ENCODE measurements at regions not wholly inside any gene's neighbourhood (a gene's known extent, or its start where the extent isn't known, plus 50 kb on each side); places are given as distances from the start of the nearest gene placed in this dataset.

DNA sequence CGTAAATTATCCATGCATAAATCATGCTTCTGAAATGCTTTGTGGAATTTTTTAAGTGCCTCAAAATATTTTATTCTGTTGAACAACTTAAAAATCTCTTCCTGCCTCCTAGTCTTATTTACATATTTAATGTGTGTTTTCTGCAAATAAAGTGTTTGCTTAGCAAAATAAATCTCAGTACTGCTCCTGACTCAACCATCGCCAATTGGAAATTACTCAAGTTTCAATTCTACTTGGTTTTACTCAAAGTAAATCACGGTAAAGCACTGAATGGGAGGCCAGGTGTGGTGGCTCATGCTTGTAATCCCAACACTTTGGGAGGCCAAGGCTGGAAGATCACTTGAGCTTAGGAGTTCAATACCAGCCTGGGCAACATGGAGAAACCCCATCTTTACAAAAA, 152.2 kb upstream of the NR5A2 start:
- no peak for TF ChIP-seq POLR2AphosphoS5 (IDR thresholded peaks at IDR 0.05; ENCODE audit: low read depth, low read length)
- TF ChIP-seq, protein P1, sequence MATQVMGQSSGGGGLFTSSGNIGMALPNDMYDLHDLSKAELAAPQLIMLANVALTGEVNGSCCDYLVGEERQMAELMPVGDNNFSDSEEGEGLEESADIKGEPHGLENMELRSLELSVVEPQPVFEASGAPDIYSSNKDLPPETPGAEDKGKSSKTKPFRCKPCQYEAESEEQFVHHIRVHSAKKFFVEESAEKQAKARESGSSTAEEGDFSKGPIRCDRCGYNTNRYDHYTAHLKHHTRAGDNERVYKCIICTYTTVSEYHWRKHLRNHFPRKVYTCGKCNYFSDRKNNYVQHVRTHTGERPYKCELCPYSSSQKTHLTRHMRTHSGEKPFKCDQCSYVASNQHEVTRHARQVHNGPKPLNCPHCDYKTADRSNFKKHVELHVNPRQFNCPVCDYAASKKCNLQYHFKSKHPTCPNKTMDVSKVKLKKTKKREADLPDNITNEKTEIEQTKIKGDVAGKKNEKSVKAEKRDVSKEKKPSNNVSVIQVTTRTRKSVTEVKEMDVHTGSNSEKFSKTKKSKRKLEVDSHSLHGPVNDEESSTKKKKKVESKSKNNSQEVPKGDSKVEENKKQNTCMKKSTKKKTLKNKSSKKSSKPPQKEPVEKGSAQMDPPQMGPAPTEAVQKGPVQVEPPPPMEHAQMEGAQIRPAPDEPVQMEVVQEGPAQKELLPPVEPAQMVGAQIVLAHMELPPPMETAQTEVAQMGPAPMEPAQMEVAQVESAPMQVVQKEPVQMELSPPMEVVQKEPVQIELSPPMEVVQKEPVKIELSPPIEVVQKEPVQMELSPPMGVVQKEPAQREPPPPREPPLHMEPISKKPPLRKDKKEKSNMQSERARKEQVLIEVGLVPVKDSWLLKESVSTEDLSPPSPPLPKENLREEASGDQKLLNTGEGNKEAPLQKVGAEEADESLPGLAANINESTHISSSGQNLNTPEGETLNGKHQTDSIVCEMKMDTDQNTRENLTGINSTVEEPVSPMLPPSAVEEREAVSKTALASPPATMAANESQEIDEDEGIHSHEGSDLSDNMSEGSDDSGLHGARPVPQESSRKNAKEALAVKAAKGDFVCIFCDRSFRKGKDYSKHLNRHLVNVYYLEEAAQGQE (IDR thresholded peaks at IDR 0.05; ENCODE audit: insufficient read depth in 1 of 2, low read depth in 2 of 2, low read length in 2 of 2) = no peak
- no peak for TF ChIP-seq SIN3A (IDR thresholded peaks at IDR 0.05; ENCODE audit: borderline replicate concordance, insufficient read depth, low read length)
- TF ChIP-seq TAF1 (IDR thresholded peaks at IDR 0.05; ENCODE audit: borderline replicate concordance, insufficient read depth, low read length) = no peak
- TF ChIP-seq FOXP2 (optimal IDR thresholded peaks at IDR 0.05; ENCODE audit: borderline replicate concordance, extremely low read depth, extremely low read length, insufficient read depth) = no peak

Measured in PFSK-1 (cell line).